ENCODE measurements at regions not wholly inside any gene's neighbourhood (a gene's known extent, or its start where the extent isn't known, plus 50 kb on each side); places are given as distances from the start of the nearest gene placed in this dataset.
"Not testable (repeated sequence)": the region's sequence is repeated elsewhere in the genome, so short reads cannot be mapped to it uniquely, and the experiment has no call there.

GRCh38 chr17:64792793-64793575, 126.3 kb downstream of the LRRC37A3 start:
- H3K4me1 ChIP-seq, result peaks cover 4 to 18% (median 10%) of the 10 kb centered on the region in 4 donors
- intact Hi-C loops (cut with DNase I; ENCODE audit: low total_unique reads); H3K9me3 ChIP-seq; H3K4me3 ChIP-seq; H3K27me3 ChIP-seq; in situ Hi-C loops (cut with MboI; ENCODE audit: low pct_ligation_motif_present in 1 of 4, low pct_unique_long_range_greater_than_20kb in 1 of 4, low sequenced_read_pairs in 3 of 4); H3K36me3 ChIP-seq: not testable (repeated sequence)
- peak overlapping the region; percentile 28 to 42 (median 38) for H3K27ac ChIP-seq
- peak; percentile 56 for DNase-seq
- peak in 2 of 3 donors; percentile 9 to 31 for TF ChIP-seq POLR2AphosphoS5 (IDR thresholded peaks at IDR 0.05)
- 70 to 83% methylated on average over 1 to 11 of the region's 12 CpGs for WGBS, 2 donors (ENCODE audit: low coverage in 1 of 2)

DNA sequence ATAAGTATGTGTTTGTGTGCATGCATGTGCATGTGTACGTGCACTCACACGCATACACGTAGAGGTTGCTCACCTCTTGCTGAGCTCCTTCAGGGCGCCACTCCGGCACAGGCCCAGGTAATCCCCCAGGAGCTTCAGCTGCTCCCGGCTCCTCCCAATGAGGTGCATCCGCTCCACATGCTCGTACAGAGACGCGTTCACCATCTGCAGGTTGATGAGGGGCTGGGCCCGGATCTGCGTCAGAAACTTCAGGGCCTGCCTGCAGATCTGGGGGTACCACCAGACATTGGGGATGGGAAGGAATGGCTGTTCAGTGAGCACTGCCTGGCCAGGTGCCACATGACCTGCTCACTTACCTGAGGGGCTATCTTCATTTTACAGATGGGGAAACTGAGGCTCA, 127.0 kb downstream of the LRRC37A3 start:
- H3K9me3 ChIP-seq; H3K36me3 ChIP-seq; DNase-seq; intact Hi-C loops (cut with DNase I; ENCODE audit: low total_unique reads); H3K27ac ChIP-seq; in situ Hi-C loops (cut with MboI; ENCODE audit: low pct_ligation_motif_present in 1 of 4, low pct_unique_long_range_greater_than_20kb in 1 of 4, low sequenced_read_pairs in 3 of 4); H3K27me3 ChIP-seq; H3K4me3 ChIP-seq: not testable (repeated sequence)
- WGBS, 2 donors (ENCODE audit: low coverage in 1 of 2), result 92% methylated on average over 12 of the region's 12 CpGs; no CpG with 5 or more reads in 1 of the 2 donors
- H3K4me1 ChIP-seq, result peaks cover 4 to 24% (median 14%) of the 10 kb centered on the region in 4 donors

GRCh38 chr17:64791691-64792090, 127.6 kb downstream of the LRRC37A3 start:
- DNase-seq; H3K27me3 ChIP-seq; in situ Hi-C loops (cut with MboI; ENCODE audit: low pct_ligation_motif_present in 1 of 4, low pct_unique_long_range_greater_than_20kb in 1 of 4, low sequenced_read_pairs in 3 of 4); H3K4me3 ChIP-seq; H3K27ac ChIP-seq; H3K36me3 ChIP-seq; intact Hi-C loops (cut with DNase I; ENCODE audit: low total_unique reads); H3K9me3 ChIP-seq: not testable (repeated sequence)
- peaks cover 4 to 30% (median 20%) of the 10 kb centered on the region in 4 donors for H3K4me1 ChIP-seq
- 93 to 100% methylated on average over 1 to 5 of the region's 5 CpGs for WGBS, 2 donors (ENCODE audit: low coverage in 1 of 2)

DNA sequence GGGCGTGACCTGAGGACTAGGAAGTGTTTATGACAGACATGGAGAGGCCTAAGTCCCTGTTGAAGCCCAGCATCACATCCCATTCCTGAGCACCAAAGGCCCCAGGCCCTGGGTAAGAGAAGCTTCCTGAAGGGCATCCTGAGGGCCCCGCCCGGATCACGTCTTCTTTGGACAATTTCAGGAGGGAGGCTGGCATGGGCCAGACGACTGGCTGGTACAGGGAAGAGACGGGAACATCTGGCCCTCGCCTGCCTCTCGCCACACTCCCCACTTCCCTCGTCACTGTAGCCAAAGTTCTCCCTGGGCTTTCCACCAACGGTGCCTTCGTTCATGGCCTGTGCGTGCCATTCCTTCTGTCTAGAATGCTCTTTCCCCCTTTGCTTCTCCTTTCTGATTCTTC, 128.1 kb downstream of the LRRC37A3 start:
- H3K4me1 ChIP-seq, result peaks cover 4 to 32% (median 23%) of the 10 kb centered on the region in 4 donors
- intact Hi-C loops (cut with DNase I; ENCODE audit: low total_unique reads); H3K27me3 ChIP-seq; H3K27ac ChIP-seq; in situ Hi-C loops (cut with MboI; ENCODE audit: low pct_ligation_motif_present in 1 of 4, low pct_unique_long_range_greater_than_20kb in 1 of 4, low sequenced_read_pairs in 3 of 4); DNase-seq; H3K36me3 ChIP-seq; H3K4me3 ChIP-seq; H3K9me3 ChIP-seq: not testable (repeated sequence)
- 87 to 92% methylated on average over 5 to 12 of the region's 12 CpGs for WGBS, 2 donors (ENCODE audit: low coverage in 1 of 2)

GRCh38 chr17:64790690-64791089, 128.6 kb upstream of the SMURF2 start:
- H3K4me3 ChIP-seq; intact Hi-C loops (cut with DNase I; ENCODE audit: low total_unique reads); H3K27me3 ChIP-seq; DNase-seq; H3K36me3 ChIP-seq; H3K9me3 ChIP-seq; H3K27ac ChIP-seq; in situ Hi-C loops (cut with MboI; ENCODE audit: low pct_ligation_motif_present in 1 of 4, low pct_unique_long_range_greater_than_20kb in 1 of 4, low sequenced_read_pairs in 3 of 4): not testable (repeated sequence)
- peaks cover 4 to 32% (median 23%) of the 10 kb centered on the region in 4 donors for H3K4me1 ChIP-seq
- 90% methylated on average over 4 of the region's 5 CpGs; no CpG with 5 or more reads in 1 of the 2 donors for WGBS, 2 donors (ENCODE audit: low coverage in 1 of 2)

GRCh38 chr17:64790193-64790592, 128.1 kb upstream of the SMURF2 start:
- in situ Hi-C loops (cut with MboI; ENCODE audit: low pct_ligation_motif_present in 1 of 4, low pct_unique_long_range_greater_than_20kb in 1 of 4, low sequenced_read_pairs in 3 of 4); H3K36me3 ChIP-seq; DNase-seq; intact Hi-C loops (cut with DNase I; ENCODE audit: low total_unique reads); H3K27ac ChIP-seq; H3K9me3 ChIP-seq; H3K4me3 ChIP-seq; H3K27me3 ChIP-seq: not testable (repeated sequence)
- H3K4me1 ChIP-seq, result peaks cover 4 to 32% (median 23%) of the 10 kb centered on the region in 4 donors
- WGBS, 2 donors (ENCODE audit: low coverage in 1 of 2), result 96 to 100% methylated on average over 2 to 5 of the region's 5 CpGs

GRCh38 chr17:64789061-64789445, 126.9 kb upstream of the SMURF2 start:
- H3K27ac ChIP-seq; in situ Hi-C loops (cut with MboI; ENCODE audit: low pct_ligation_motif_present in 1 of 4, low pct_unique_long_range_greater_than_20kb in 1 of 4, low sequenced_read_pairs in 3 of 4); DNase-seq; H3K36me3 ChIP-seq; H3K4me3 ChIP-seq; intact Hi-C loops (cut with DNase I; ENCODE audit: low total_unique reads); H3K27me3 ChIP-seq; H3K9me3 ChIP-seq: not testable (repeated sequence)
- 80 to 92% methylated on average over 2 to 8 of the region's 8 CpGs for WGBS, 2 donors (ENCODE audit: low coverage in 1 of 2)
- H3K4me1 ChIP-seq, result peaks cover 4 to 25% (median 19%) of the 10 kb centered on the region in 4 donors
